B cell (primary cell): ENCODE measurements at regions not wholly inside any gene's neighbourhood (a gene's known extent, or its start where the extent isn't known, plus 50 kb on each side); places are given as distances from the start of the nearest gene placed in this dataset.

Experiments used
- ATAC-seq: fragments of 200-7000 bp; cut with Tn5 transposase; one replicate; pipeline ENCODE4 v1.10.0; 2021; ENCODE audit warnings: low read depth, mild to moderate bottlenecking, moderate number of reproducible peaks, moderate library complexity
- CTCF ChIA-PET: fragments of 350-600 bp; sonication (Branson Sonifier 250); formaldehyde crosslinking; loops from one replicate; lab custom pipeline; 2021; ENCODE audit warnings: antibody characterized with exemption, inconsistent platforms; lab: Charles Lee
- POLR2A ChIA-PET: fragments of 350-600 bp; sonication (Branson Sonifier 250); formaldehyde crosslinking; loops from one replicate; lab custom pipeline; 2021; ENCODE audit warnings: antibody characterized with exemption; lab: Charles Lee
- DNase-seq: peaks from one replicate; pipeline ENCODE4 v3.0.0; 2013
- H2AFZ ChIP-seq: 2 replicates; pipeline ENCODE4 v1.6.1; 2012; ENCODE audit warnings: mild to moderate bottlenecking, low read depth, low read length; ENCODE audit not compliant: insufficient read depth, poor library complexity, severe bottlenecking
- H3K27ac ChIP-seq, 2 donors: 1 replicate in 1 of 2; 2 replicates in 1 of 2; pipeline ENCODE4 v1.5.1; 2012 to 2013; ENCODE audit warnings: low read length in 2 of 2, mild to moderate bottlenecking in 2 of 2, moderate library complexity in 1 of 2
- H3K27me3 ChIP-seq, 4 experiments: fragments of 200-600 bp in 1 of 4; sonication (generic) in 1 of 4; replicated peaks in 1 of 4; 1 replicate in 2 of 4; 2 replicates in 2 of 4; pipeline versions ENCODE4 v1.6.1 to v1.7.0; 2013 to 2016; ENCODE audit warnings: low read length in 3 of 4, mild to moderate bottlenecking in 2 of 4, mixed read lengths in 1 of 4, moderate library complexity in 1 of 4; ENCODE audit not compliant: insufficient read depth in 4 of 4, control insufficient read depth in 3 of 4; ENCODE audit errors: control extremely low read depth in 1 of 4
- H3K36me3 ChIP-seq, 2 experiments: replicated peaks in 1 of 2; 1 replicate in 1 of 2; 2 replicates in 1 of 2; pipeline versions ENCODE4 v1.6.1 to v1.7.1; 2013; ENCODE audit warnings: low read length in 1 of 2; ENCODE audit not compliant: insufficient read depth in 2 of 2, control insufficient read depth in 1 of 2; ENCODE audit errors: control extremely low read depth in 1 of 2, extremely low read depth in 1 of 2
- H3K4me1 ChIP-seq, 2 donors: fragments of 200-600 bp in 1 of 2; sonication (generic) in 1 of 2; 1 replicate in 1 of 2; 2 replicates in 1 of 2; pipeline versions ENCODE4 v1.5.1 to v1.6.1; 2013 to 2017; ENCODE audit warnings: low read length in 2 of 2; ENCODE audit not compliant: control insufficient read depth in 2 of 2, insufficient read depth in 2 of 2
- H3K4me2 ChIP-seq: replicated peaks from 2 replicates; pipeline ENCODE3; 2012; ENCODE audit warnings: mild to moderate bottlenecking, low read depth, low read length; ENCODE audit not compliant: poor library complexity, severe bottlenecking
- H3K4me3 ChIP-seq, 5 experiments: fragments of 200-600 bp in 1 of 5; sonication (generic) in 1 of 5; 1 replicate in 3 of 5; 2 replicates in 2 of 5; pipeline versions ENCODE4 v1.5.1 to v1.7.0; 2011 to 2016; ENCODE audit warnings: low read length in 4 of 5, mild to moderate bottlenecking in 4 of 5, low read depth in 2 of 5, control low read depth in 1 of 5, moderate library complexity in 1 of 5; ENCODE audit not compliant: insufficient read depth in 1 of 5; ENCODE audit errors: control extremely low read depth in 1 of 5, extremely low read depth in 1 of 5
- H3K79me2 ChIP-seq: fragments of 200-600 bp; sonication (generic); one replicate; pipeline ENCODE4 v1.6.0; 2016; ENCODE audit warnings: low read length; ENCODE audit not compliant: control insufficient read depth, insufficient read depth
- H3K9ac ChIP-seq: fragments of 200-600 bp; sonication (generic); 2 replicates; pipeline ENCODE4 v1.6.1; 2017; ENCODE audit warnings: mild to moderate bottlenecking, low read length, moderate library complexity
- H3K9me3 ChIP-seq, 3 donors: one replicate each; pipeline versions ENCODE4 v1.6.1 to v1.7.1; 2013; ENCODE audit warnings: low read length in 2 of 3; ENCODE audit not compliant: control insufficient read depth in 2 of 3, insufficient read depth in 1 of 3; ENCODE audit errors: control extremely low read depth in 1 of 3
- H4K20me1 ChIP-seq: 2 replicates; pipeline ENCODE4 v1.6.0; 2012; ENCODE audit warnings: mild to moderate bottlenecking, low read length; ENCODE audit not compliant: insufficient read depth, control insufficient read depth, poor library complexity, severe bottlenecking
- H3K27ac Mint-ChIP-seq: one replicate; pipeline ENCODE4 v1.8.0; 2021; ENCODE audit warnings: mixed read lengths
- H3K27me3 Mint-ChIP-seq: one replicate; pipeline ENCODE4 v1.8.0; 2021; ENCODE audit warnings: mixed read lengths
- H3K4me1 Mint-ChIP-seq: one replicate; pipeline ENCODE4 v1.8.0; 2021; ENCODE audit warnings: mixed read lengths
- H3K4me3 Mint-ChIP-seq: one replicate; pipeline ENCODE4 v1.8.0; 2021; ENCODE audit warnings: mixed read lengths
- H3K9me3 Mint-ChIP-seq: one replicate; pipeline ENCODE4 v1.8.0; 2022; ENCODE audit warnings: mixed read lengths; ENCODE audit not compliant: insufficient read depth
- EZH2 ChIP-seq: IDR thresholded peaks from 2 replicates; pipeline ENCODE4 v1.6.1; 2012; ENCODE audit warnings: borderline replicate concordance, low read depth, mild to moderate bottlenecking, moderate library complexity, low read length; ENCODE audit not compliant: insufficient read depth, poor library complexity, severe bottlenecking
- WGBS: methylation state at CpG from one replicate; pipeline ENCODE4 v1.1.5; 2013; ENCODE audit warnings: missing lambda C conversion rate; ENCODE audit not compliant: insufficient coverage; 5-methylcytosine and 5-hydroxymethylcytosine counted together
- intact Hi-C: fragments of 100-400 bp; cut with micrococcal nuclease; formaldehyde crosslinking; loops from one replicate; pipeline ENCODE4 v1.10.0; 2022
- TF ChIP-seq, protein P1 (sequence below): fragments of 200-600 bp; IDR thresholded peaks from one replicate; pipeline ENCODE4 v1.8.0; 2022; ENCODE audit warnings: antibody characterized with exemption, mild to moderate bottlenecking

DNA sequence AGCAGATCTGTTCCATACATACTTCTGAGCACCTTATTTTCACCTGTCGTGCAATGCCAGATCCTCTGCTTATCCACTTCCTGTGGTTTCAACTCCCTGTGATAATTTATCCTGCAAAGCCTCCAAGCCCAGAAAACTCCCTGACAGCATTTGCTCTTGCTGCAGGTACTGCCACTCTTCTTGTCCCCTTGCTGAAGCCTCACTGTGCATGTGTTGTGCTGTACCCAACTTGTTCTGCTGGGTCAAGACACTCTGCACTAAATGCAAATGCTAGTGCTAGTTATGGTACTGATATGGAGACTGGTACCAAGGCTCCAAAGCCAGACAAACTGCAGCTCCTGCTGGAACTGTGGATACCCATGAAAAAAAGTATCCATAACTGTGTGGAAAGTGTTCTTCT lies 315.4 kb upstream of the MIR17HG start:
- peaks cover 4% of the 10 kb centered on the region for H3K9me3 Mint-ChIP-seq
- POLR2A ChIA-PET: no interaction called here

DNA sequence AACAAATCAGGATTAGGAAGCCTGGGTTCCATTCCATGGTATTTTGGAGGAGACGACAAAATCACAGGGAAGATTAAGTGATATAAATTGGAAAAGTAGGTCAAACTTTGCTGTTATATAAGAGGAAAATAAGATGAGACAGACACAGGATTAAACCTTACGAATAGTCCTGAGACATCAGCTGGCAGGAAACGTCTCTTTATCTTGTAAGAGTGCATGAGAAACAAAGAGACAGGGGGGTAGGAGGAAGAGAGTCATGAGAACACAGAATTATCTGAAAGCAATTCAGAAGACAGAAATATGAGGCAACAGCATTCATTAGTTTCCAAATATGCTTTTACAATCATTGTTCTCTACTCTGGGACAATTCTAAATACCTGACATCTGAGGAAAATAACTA lies 310.6 kb upstream of the MIR17HG start:
- H3K4me2 ChIP-seq: no peak overlapping the region
- Mint-ChIP-seq H3K9me3 (peaks cover 4% of the 10 kb centered on the region), H3K4me3 (no peak overlapping the region), H3K27me3 (no peaks in the 10 kb centered on the region), H3K4me1 (no peaks in the 10 kb centered on the region), H3K27ac (no peak overlapping the region)
- ATAC-seq (no peak), DNase-seq (no peak)
- H3K9me3 ChIP-seq: no peaks in the 10 kb centered on the region
- intact Hi-C loops: no loop called here
- no peak overlapping the region for H2AFZ ChIP-seq
- ChIA-PET CTCF (no interaction called here), POLR2A (no interaction called here)
- no peak overlapping the region for H3K4me3 ChIP-seq
- no peaks in the 10 kb centered on the region for H3K79me2 ChIP-seq
- 79% methylated on average over 3 of the region's 3 CpGs for WGBS
- H3K27me3 ChIP-seq: no peaks in the 10 kb centered on the region
- TF ChIP-seq, protein P1, sequence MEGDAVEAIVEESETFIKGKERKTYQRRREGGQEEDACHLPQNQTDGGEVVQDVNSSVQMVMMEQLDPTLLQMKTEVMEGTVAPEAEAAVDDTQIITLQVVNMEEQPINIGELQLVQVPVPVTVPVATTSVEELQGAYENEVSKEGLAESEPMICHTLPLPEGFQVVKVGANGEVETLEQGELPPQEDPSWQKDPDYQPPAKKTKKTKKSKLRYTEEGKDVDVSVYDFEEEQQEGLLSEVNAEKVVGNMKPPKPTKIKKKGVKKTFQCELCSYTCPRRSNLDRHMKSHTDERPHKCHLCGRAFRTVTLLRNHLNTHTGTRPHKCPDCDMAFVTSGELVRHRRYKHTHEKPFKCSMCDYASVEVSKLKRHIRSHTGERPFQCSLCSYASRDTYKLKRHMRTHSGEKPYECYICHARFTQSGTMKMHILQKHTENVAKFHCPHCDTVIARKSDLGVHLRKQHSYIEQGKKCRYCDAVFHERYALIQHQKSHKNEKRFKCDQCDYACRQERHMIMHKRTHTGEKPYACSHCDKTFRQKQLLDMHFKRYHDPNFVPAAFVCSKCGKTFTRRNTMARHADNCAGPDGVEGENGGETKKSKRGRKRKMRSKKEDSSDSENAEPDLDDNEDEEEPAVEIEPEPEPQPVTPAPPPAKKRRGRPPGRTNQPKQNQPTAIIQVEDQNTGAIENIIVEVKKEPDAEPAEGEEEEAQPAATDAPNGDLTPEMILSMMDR: no peak
- TF ChIP-seq EZH2: no peak
- no peaks in the 10 kb centered on the region for H3K4me1 ChIP-seq
- H3K27ac ChIP-seq: no peak overlapping the region
- no peak overlapping the region for H3K9ac ChIP-seq
- H3K36me3 ChIP-seq: no peaks in the 10 kb centered on the region
- H4K20me1 ChIP-seq: no peaks in the 10 kb centered on the region

More for the DNA sequence above, 315.4 kb upstream of the MIR17HG start:
- CTCF ChIA-PET: no interaction called here
- no peak overlapping the region for H3K27ac ChIP-seq
- Mint-ChIP-seq H3K4me1 (no peaks in the 10 kb centered on the region), H3K27ac (no peak overlapping the region), H3K27me3 (no peaks in the 10 kb centered on the region), H3K4me3 (no peak overlapping the region)
- no peaks in the 10 kb centered on the region for H3K27me3 ChIP-seq
- H3K4me1 ChIP-seq: no peaks in the 10 kb centered on the region
- intact Hi-C loops: no loop called here
- H3K9me3 ChIP-seq: no peaks in the 10 kb centered on the region
- no peak for ATAC-seq
- no peaks in the 10 kb centered on the region for H4K20me1 ChIP-seq
- no peak overlapping the region for H3K9ac ChIP-seq
- TF ChIP-seq, protein P1: no peak
- no peak for TF ChIP-seq EZH2
- H3K4me3 ChIP-seq: no peak overlapping the region
- 0% methylated on average over 1 of the region's 1 CpG for WGBS
- no peaks in the 10 kb centered on the region for H3K79me2 ChIP-seq
- H3K4me2 ChIP-seq: no peak overlapping the region
- DNase-seq: no peak
- no peak overlapping the region for H2AFZ ChIP-seq
- H3K36me3 ChIP-seq: no peaks in the 10 kb centered on the region
